Neural cell (in vitro differentiated cells): ENCODE measurements at regions not wholly inside any gene's neighbourhood (a gene's known extent, or its start where the extent isn't known, plus 50 kb on each side); places are given as distances from the start of the nearest gene placed in this dataset.

Experiments
- H2AFZ ChIP-seq: fragments of 200-600, 300-800 bp; sonication (generic), shearing (Covaris generic); 2 replicates; pipeline ENCODE4 v1.6.0; 2014; ENCODE audit warnings: low read depth, mild to moderate bottlenecking, antibody characterized with exemption, low read length, moderate library complexity
- H3F3A ChIP-seq: fragments of 200-600 bp; shearing (Covaris generic); 2 replicates; pipeline ENCODE4 v1.6.1; 2016; ENCODE audit warnings: mild to moderate bottlenecking, moderate library complexity, mixed read lengths, antibody characterized with exemption, low read length; ENCODE audit not compliant: insufficient read depth, poor library complexity, severe bottlenecking
- H3K27ac ChIP-seq: fragments of 200-600, 300-800 bp; sonication (generic), shearing (Covaris generic); 2 replicates; pipeline ENCODE4 v1.5.1; 2014; ENCODE audit warnings: mild to moderate bottlenecking, low read length, moderate library complexity
- H3K27me3 ChIP-seq: fragments of 300-800, 200-600 bp; sonication (generic), shearing (Covaris generic); 2 replicates; pipeline ENCODE4 v1.6.0; 2014; ENCODE audit warnings: mild to moderate bottlenecking, low read depth, low read length, moderate library complexity; ENCODE audit not compliant: insufficient read depth
- H3K36me3 ChIP-seq: fragments of 300-800, 200-600 bp; sonication (generic), shearing (Covaris generic); 2 replicates; pipeline ENCODE4 v1.5.1; 2014; ENCODE audit warnings: mild to moderate bottlenecking, antibody characterized with exemption, low read length, moderate library complexity; ENCODE audit not compliant: insufficient read depth
- H3K4me2 ChIP-seq: fragments of 300-800, 200-600 bp; sonication (generic), shearing (Covaris generic); 2 replicates; pipeline ENCODE4 v1.6.0; 2014; ENCODE audit warnings: mild to moderate bottlenecking, low read length
- H3K4me3 ChIP-seq: fragments of 300-800, 200-600 bp; sonication (generic), shearing (Covaris generic); 2 replicates; pipeline ENCODE4 v1.5.1; 2014; ENCODE audit warnings: mild to moderate bottlenecking, low read length, moderate library complexity
- H3K79me2 ChIP-seq: fragments of 200-600 bp; shearing (Covaris generic); replicated peaks from 2 replicates; pipeline ENCODE4 v1.6.0; 2014; ENCODE audit warnings: mild to moderate bottlenecking, low read length, moderate library complexity; ENCODE audit not compliant: insufficient read depth
- H3K9ac ChIP-seq: fragments of 300-800, 200-600 bp; sonication (generic), shearing (Covaris generic); 2 replicates; pipeline ENCODE4 v1.6.1; 2016; ENCODE audit warnings: mild to moderate bottlenecking, low read length, mixed read lengths
- H3K9me2 ChIP-seq: fragments of 200-600 bp; shearing (Covaris generic); 2 replicates; pipeline ENCODE4 v1.6.1; 2016; ENCODE audit warnings: mild to moderate bottlenecking, low read length, mixed read lengths; ENCODE audit not compliant: insufficient read depth
- H3K9me3 ChIP-seq: fragments of 200-600, 300-800 bp; sonication (generic), shearing (Covaris generic); 2 replicates; pipeline ENCODE4 v1.6.1; 2016; ENCODE audit warnings: mild to moderate bottlenecking, mixed run types, low read length, moderate library complexity, mixed read lengths
- H4K20me1 ChIP-seq: fragments of 200-600 bp; shearing (Covaris generic); 2 replicates; pipeline ENCODE4 v1.6.1; 2016; ENCODE audit warnings: mild to moderate bottlenecking, mixed run types; ENCODE audit not compliant: insufficient read depth
- CTCF ChIP-seq: fragments of 450-650 bp; IDR thresholded peaks from 2 replicates; pipeline ENCODE4 v1.5.1; 2014; ENCODE audit warnings: antibody characterized with exemption, mild to moderate bottlenecking, moderate library complexity; ENCODE audit not compliant: poor library complexity, severe bottlenecking
- EP300 ChIP-seq: fragments of 450-650 bp; conservative IDR thresholded peaks from 2 replicates; pipeline ENCODE4 v1.6.1; 2014; ENCODE audit warnings: antibody characterized with exemption, mild to moderate bottlenecking, moderate library complexity; ENCODE audit not compliant: poor library complexity, severe bottlenecking
- EZH2 ChIP-seq: fragments of 200-600, 300-800 bp; shearing (Covaris generic), sonication (generic); IDR thresholded peaks from 2 replicates; pipeline ENCODE4 v1.6.1; 2014; ENCODE audit warnings: antibody characterized with exemption, low read length, borderline replicate concordance, mild to moderate bottlenecking; ENCODE audit not compliant: insufficient read depth, poor library complexity, severe bottlenecking
- MXI1 ChIP-seq: fragments of 450-650 bp; conservative IDR thresholded peaks from 2 replicates; pipeline ENCODE4 v1.6.1; 2014; ENCODE audit warnings: antibody characterized with exemption, mild to moderate bottlenecking; ENCODE audit not compliant: poor library complexity, severe bottlenecking
- POLR2AphosphoS5 ChIP-seq: IDR thresholded peaks from 2 replicates; pipeline ENCODE4 v1.6.1; 2012
- RAD21 ChIP-seq: fragments of 450-650 bp; conservative IDR thresholded peaks from 2 replicates; pipeline ENCODE4 v1.6.1; 2014; ENCODE audit warnings: antibody characterized with exemption, mild to moderate bottlenecking, moderate library complexity
- REST ChIP-seq: IDR thresholded peaks from 2 replicates; pipeline ENCODE4 v1.6.1; 2012; ENCODE audit warnings: borderline replicate concordance
- SMC3 ChIP-seq: fragments of 450-650 bp; conservative IDR thresholded peaks from 2 replicates; pipeline ENCODE4 v1.6.1; 2014; ENCODE audit warnings: antibody characterized with exemption, mild to moderate bottlenecking, moderate library complexity; ENCODE audit not compliant: poor library complexity
- TAF1 ChIP-seq: IDR thresholded peaks from 2 replicates; pipeline ENCODE4 v1.6.1; 2012; ENCODE audit warnings: low read depth

- H2AFZ ChIP-seq: no peak overlapping the region
- H4K20me1 ChIP-seq: no peaks in the 10 kb centered on the region
- H3K4me3 ChIP-seq: no peak overlapping the region
- no peaks in the 10 kb centered on the region for H3K79me2 ChIP-seq
- H3K4me2 ChIP-seq: no peak overlapping the region
- no peaks in the 10 kb centered on the region for H3F3A ChIP-seq
- no peaks in the 10 kb centered on the region for H3K9me2 ChIP-seq
- H3K36me3 ChIP-seq: no peaks in the 10 kb centered on the region
- no peaks in the 10 kb centered on the region for H3K27me3 ChIP-seq
- no peak for TF ChIP-seq TAF1
- no peak for TF ChIP-seq REST
- TF ChIP-seq MXI1: no peak
- TF ChIP-seq SMC3: no peak
- TF ChIP-seq POLR2AphosphoS5: no peak
- TF ChIP-seq CTCF: no peak
- TF ChIP-seq RAD21: no peak
- no peak for TF ChIP-seq EZH2
- no peak for TF ChIP-seq EP300
- no peaks in the 10 kb centered on the region for H3K9me3 ChIP-seq
- no peak overlapping the region for H3K27ac ChIP-seq
- no peak overlapping the region for H3K9ac ChIP-seq
Measured at GRCh38 chr10:10600004-10600403, 417.7 kb upstream of the CELF2 start.

- H3K9me2 ChIP-seq: no peaks in the 10 kb centered on the region
- H4K20me1 ChIP-seq: no peaks in the 10 kb centered on the region
- H3K36me3 ChIP-seq: no peaks in the 10 kb centered on the region
- H3K9ac ChIP-seq: no peak overlapping the region
- H3F3A ChIP-seq: no peaks in the 10 kb centered on the region
- no peaks in the 10 kb centered on the region for H3K27me3 ChIP-seq
- TF ChIP-seq MXI1 (no peak), EZH2 (no peak), TAF1 (no peak), CTCF (no peak), REST (no peak), EP300 (no peak), SMC3 (no peak), POLR2AphosphoS5 (no peak), RAD21 (no peak)
- no peak overlapping the region for H3K4me3 ChIP-seq
- no peaks in the 10 kb centered on the region for H3K9me3 ChIP-seq
- no peak overlapping the region for H2AFZ ChIP-seq
- H3K27ac ChIP-seq: no peak overlapping the region
- no peaks in the 10 kb centered on the region for H3K79me2 ChIP-seq
- H3K4me2 ChIP-seq: no peak overlapping the region
Measured at GRCh38 chr10:10605551-10606081, 412.1 kb upstream of the CELF2 start.
